Natural killer cell (primary cell): ENCODE measurements at regions not wholly inside any gene's neighbourhood (a gene's known extent, or its start where the extent isn't known, plus 50 kb on each side); places are given as distances from the start of the nearest gene placed in this dataset.

Experiments used
- ATAC-seq, 3 donors: fragments of 150-1000 bp in 2 of 3; fragments of 200-7000 bp in 1 of 3; cut with Tn5 transposase; 1 replicate in 1 of 3; 2 replicates in 2 of 3; pipeline ENCODE4 v1.10.0; 2021; ENCODE audit warnings: mild to moderate bottlenecking in 2 of 3, moderate library complexity in 2 of 3
- DNase-seq, 2 donors: peaks; one replicate each; pipeline versions ENCODE4 v3.0.0 to v3.0.0-alpha.2; 2013 to 2021; ENCODE audit warnings: mixed read lengths in 1 of 2
- H3K27ac ChIP-seq: one replicate; pipeline ENCODE4 v1.5.1; 2013; ENCODE audit warnings: mild to moderate bottlenecking, low read length
- H3K27me3 ChIP-seq: one replicate; pipeline ENCODE4 v1.6.1; 2013; ENCODE audit warnings: low read length; ENCODE audit not compliant: control insufficient read depth, insufficient read depth
- H3K36me3 ChIP-seq: one replicate; pipeline ENCODE4 v1.6.1; 2013; ENCODE audit warnings: low read length; ENCODE audit not compliant: control insufficient read depth, insufficient read depth
- H3K4me1 ChIP-seq: one replicate; pipeline ENCODE4 v1.6.1; 2013; ENCODE audit warnings: low read length; ENCODE audit not compliant: control insufficient read depth, insufficient read depth
- H3K4me3 ChIP-seq: one replicate; pipeline ENCODE4 v1.5.1; 2013; ENCODE audit warnings: low read length
- H3K9me3 ChIP-seq: one replicate; pipeline ENCODE4 v1.6.1; 2013; ENCODE audit warnings: low read length; ENCODE audit not compliant: control insufficient read depth, insufficient read depth
- H3K27ac Mint-ChIP-seq, 2 donors: one replicate each; pipeline ENCODE4 v1.8.0; 2022; ENCODE audit warnings: mild to moderate bottlenecking in 2 of 2, mixed read lengths in 2 of 2, moderate library complexity in 1 of 2
- H3K27me3 Mint-ChIP-seq, 2 donors: one replicate each; pipeline ENCODE4 v1.8.0; 2022; ENCODE audit warnings: low read depth in 2 of 2, mixed read lengths in 2 of 2
- H3K36me3 Mint-ChIP-seq: one replicate; pipeline ENCODE4 v1.8.0; 2022; ENCODE audit warnings: mixed read lengths
- H3K4me1 Mint-ChIP-seq, 2 donors: one replicate each; pipeline ENCODE4 v1.8.0; 2022; ENCODE audit warnings: mixed read lengths in 2 of 2
- H3K4me3 Mint-ChIP-seq: one replicate; pipeline ENCODE4 v1.8.0; 2022; ENCODE audit warnings: mild to moderate bottlenecking, moderate library complexity, mixed read lengths
- H3K9me3 Mint-ChIP-seq, 2 donors: one replicate each; pipeline ENCODE4 v1.8.0; 2022; ENCODE audit warnings: mixed read lengths in 2 of 2
- CTCF ChIP-seq: fragments of 200-600 bp; IDR thresholded peaks from one replicate; pipeline ENCODE4 v1.8.0; 2022; ENCODE audit warnings: antibody characterized with exemption
- WGBS: methylation state at CpG from one replicate; pipeline ENCODE4 v1.1.7; 2013; ENCODE audit warnings: missing lambda C conversion rate; ENCODE audit not compliant: insufficient coverage; 5-methylcytosine and 5-hydroxymethylcytosine counted together
- intact Hi-C: fragments of 100-400 bp; cut with micrococcal nuclease; formaldehyde crosslinking; loops from one replicate; pipeline ENCODE4 v1.14.2; 2022

GRCh38 chr1:201667479-201667878 is 128.6 kb downstream of the NAV1 start:
- ATAC-seq (no peak), DNase-seq (no peak)
- no peaks in the 10 kb centered on the region for H3K27me3 ChIP-seq
- Mint-ChIP-seq H3K27me3 (peaks cover 0 to 15% of the 10 kb centered on the region in 2 donors), H3K4me1 (no peaks in the 10 kb centered on the region), H3K9me3 (no peaks in the 10 kb centered on the region), H3K27ac (no peak overlapping the region), H3K36me3 (no peaks in the 10 kb centered on the region), H3K4me3 (no peak overlapping the region)
- no peak for TF ChIP-seq CTCF
- H3K36me3 ChIP-seq, result no peaks in the 10 kb centered on the region
- intact Hi-C loops, result no loop called here
- H3K27ac ChIP-seq, result no peak overlapping the region
- no peaks in the 10 kb centered on the region for H3K9me3 ChIP-seq
- 85% methylated on average over 4 of the region's 5 CpGs for WGBS
- no peak overlapping the region for H3K4me3 ChIP-seq
- H3K4me1 ChIP-seq, result no peaks in the 10 kb centered on the region

GRCh38 chr1:201670517-201670916 is 131.6 kb downstream of the NAV1 start:
- TF ChIP-seq CTCF, result no peak
- no peaks in the 10 kb centered on the region for H3K9me3 Mint-ChIP-seq
- no peaks in the 10 kb centered on the region for H3K4me1 ChIP-seq
- no peak overlapping the region for H3K27ac Mint-ChIP-seq
- H3K4me3 Mint-ChIP-seq, result no peak overlapping the region
- no peak for ATAC-seq
- DNase-seq, result no peak
- no peaks in the 10 kb centered on the region for H3K27me3 ChIP-seq
- H3K36me3 ChIP-seq, result no peaks in the 10 kb centered on the region
- peaks cover 0 to 5% of the 10 kb centered on the region in 2 donors for H3K4me1 Mint-ChIP-seq
- H3K27me3 Mint-ChIP-seq, result peaks cover 5 to 15% of the 10 kb centered on the region in 2 donors
- no peak overlapping the region for H3K4me3 ChIP-seq
- H3K9me3 ChIP-seq, result no peaks in the 10 kb centered on the region
- no peaks in the 10 kb centered on the region for H3K36me3 Mint-ChIP-seq
- no peak overlapping the region for H3K27ac ChIP-seq
- WGBS, result 96% methylated on average over 1 of the region's 1 CpG
- intact Hi-C loops, result no loop called here

- Mint-ChIP-seq H3K9me3 (no peaks in the 10 kb centered on the region), H3K27ac (no peak overlapping the region), H3K4me1 (peaks cover 0 to 5% of the 10 kb centered on the region in 2 donors), H3K4me3 (no peak overlapping the region), H3K36me3 (no peaks in the 10 kb centered on the region), H3K27me3 (peaks cover 7 to 8% of the 10 kb centered on the region in 2 donors)
- no peak overlapping the region for H3K4me3 ChIP-seq
- intact Hi-C loops, result no loop called here
- ATAC-seq (no peak), DNase-seq (no peak)
- H3K27me3 ChIP-seq, result no peaks in the 10 kb centered on the region
- WGBS, result 63% methylated on average over 8 of the region's 8 CpGs
- H3K36me3 ChIP-seq, result no peaks in the 10 kb centered on the region
- H3K27ac ChIP-seq, result no peak overlapping the region
- H3K4me1 ChIP-seq, result no peaks in the 10 kb centered on the region
- TF ChIP-seq CTCF, result no peak
- no peaks in the 10 kb centered on the region for H3K9me3 ChIP-seq
Measured at GRCh38 chr1:201672685-201673084, 133.8 kb downstream of the NAV1 start.

GRCh38 chr1:201673093-201673492 is 134.2 kb downstream of the NAV1 start:
- DNase-seq (no peak), ATAC-seq (no peak)
- Histone ChIP-seq H3K4me1 (no peaks in the 10 kb centered on the region), H3K4me3 (no peak overlapping the region), H3K27ac (no peak overlapping the region), H3K36me3 (no peaks in the 10 kb centered on the region), H3K9me3 (no peaks in the 10 kb centered on the region), H3K27me3 (no peaks in the 10 kb centered on the region)
- Mint-ChIP-seq H3K27me3 (peaks cover 7 to 8% of the 10 kb centered on the region in 2 donors), H3K4me3 (no peak overlapping the region), H3K36me3 (no peaks in the 10 kb centered on the region), H3K4me1 (peaks cover 0 to 5% of the 10 kb centered on the region in 2 donors), H3K27ac (no peak overlapping the region), H3K9me3 (no peaks in the 10 kb centered on the region)
- WGBS, result 17% methylated on average over 8 of the region's 9 CpGs
- intact Hi-C loops, result no loop called here
- TF ChIP-seq CTCF, result no peak
